SJCRH30 (cell line): ENCODE measurements at regions not wholly inside any gene's neighbourhood (a gene's known extent, or its start where the extent isn't known, plus 50 kb on each side); places are given as distances from the start of the nearest gene placed in this dataset.
"Not testable (repeated sequence)": the region's sequence is repeated elsewhere in the genome, so short reads cannot be mapped to it uniquely, and the experiment has no call there.

Experiments
- DNase-seq, 2 experiments: peaks; one replicate each; pipeline ENCODE4 v3.0.0-alpha.2; 2015 to 2020
- H3K27ac ChIP-seq: fragments of 250-450 bp; sonication (Bioruptor Pico); 2 replicates; pipeline ENCODE4 v1.5.1; 2020; ENCODE audit warnings: mild to moderate bottlenecking, moderate library complexity
- H3K27me3 ChIP-seq: fragments of 250-450 bp; sonication (Bioruptor Pico); 2 replicates; pipeline ENCODE4 v1.5.1; 2020; ENCODE audit warnings: mild to moderate bottlenecking, moderate library complexity
- H3K36me3 ChIP-seq: fragments of 250-450 bp; sonication (Bioruptor Pico); 2 replicates; pipeline ENCODE4 v1.5.1; 2020; ENCODE audit warnings: mild to moderate bottlenecking, moderate library complexity
- H3K4me1 ChIP-seq: fragments of 250-450 bp; sonication (Bioruptor Pico); 2 replicates; pipeline ENCODE4 v1.5.1; 2020; ENCODE audit warnings: mild to moderate bottlenecking, moderate library complexity
- H3K4me3 ChIP-seq: fragments of 250-450 bp; sonication (Bioruptor Pico); 2 replicates; pipeline ENCODE4 v1.5.1; 2020; ENCODE audit warnings: mild to moderate bottlenecking, moderate library complexity
- H3K9me3 ChIP-seq: fragments of 250-450 bp; sonication (Bioruptor Pico); replicated peaks from 2 replicates; pipeline ENCODE4 v1.5.1; 2020; ENCODE audit warnings: mild to moderate bottlenecking, moderate library complexity

- H3K27me3 ChIP-seq = no peaks in the 10 kb centered on the region
- H3K4me1 ChIP-seq = no peaks in the 10 kb centered on the region
- no peak for DNase-seq
- H3K36me3 ChIP-seq = no peaks in the 10 kb centered on the region
- no peak overlapping the region for H3K27ac ChIP-seq
- H3K4me3 ChIP-seq = no peak overlapping the region
- H3K9me3 ChIP-seq = no peaks in the 10 kb centered on the region
Measured at GRCh38 chr2:142827170-142827569, 50.3 kb upstream of the KYNU start.

GRCh38 chr2:142825861-142826260, 51.6 kb upstream of the KYNU start:
- no peaks in the 10 kb centered on the region for H3K4me1 ChIP-seq
- H3K36me3 ChIP-seq = no peaks in the 10 kb centered on the region
- DNase-seq = no peak
- no peak overlapping the region for H3K27ac ChIP-seq
- H3K27me3 ChIP-seq = no peaks in the 10 kb centered on the region
- no peaks in the 10 kb centered on the region for H3K9me3 ChIP-seq
- no peak overlapping the region for H3K4me3 ChIP-seq

DNA sequence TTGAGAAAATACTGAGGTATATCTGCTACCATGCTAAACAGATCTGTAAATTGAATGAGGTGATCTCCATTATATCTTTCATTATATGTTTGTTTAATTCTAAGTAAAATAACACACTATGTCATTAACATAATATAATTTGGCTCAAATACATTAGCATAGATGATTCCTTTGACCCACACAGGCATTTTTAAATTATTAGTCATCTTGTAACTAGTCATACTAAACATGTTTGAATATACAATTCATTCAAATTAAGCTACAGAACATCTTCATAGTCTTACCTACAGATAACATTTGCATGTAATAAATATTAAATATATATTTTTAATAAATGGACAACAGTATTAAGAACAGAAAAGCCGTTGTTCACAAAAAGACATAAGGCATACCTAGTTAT, 52.7 kb upstream of the KYNU start:
- Histone ChIP-seq H3K36me3 (no peaks in the 10 kb centered on the region), H3K4me3 (no peak overlapping the region), H3K9me3 (no peaks in the 10 kb centered on the region), H3K27me3 (no peaks in the 10 kb centered on the region), H3K4me1 (no peaks in the 10 kb centered on the region), H3K27ac (no peak overlapping the region)
- no peak for DNase-seq

DNA sequence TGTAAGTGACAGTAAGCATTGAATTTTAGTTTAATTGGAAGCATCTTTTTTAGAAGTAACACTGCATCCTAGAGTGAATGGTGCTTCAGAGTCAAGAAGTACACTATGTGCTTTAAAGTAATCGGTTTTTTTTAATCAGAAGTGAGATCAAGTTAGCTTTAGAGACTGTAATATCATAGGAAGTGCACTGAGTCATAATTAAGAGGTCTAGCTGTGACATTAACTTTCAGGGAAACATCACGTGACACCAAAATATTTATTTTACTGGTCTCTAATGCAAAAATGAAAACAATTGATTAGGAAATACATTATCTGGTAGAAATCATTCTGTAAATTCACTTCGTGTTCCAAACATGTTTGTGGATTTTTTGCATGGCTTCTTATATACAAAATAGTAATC, 55.3 kb upstream of the KYNU start:
- Histone ChIP-seq H3K9me3 (no peaks in the 10 kb centered on the region), H3K4me3 (no peak overlapping the region), H3K4me1 (no peaks in the 10 kb centered on the region), H3K36me3 (no peaks in the 10 kb centered on the region), H3K27ac (no peak overlapping the region), H3K27me3 (no peaks in the 10 kb centered on the region)
- DNase-seq = no peak

DNA sequence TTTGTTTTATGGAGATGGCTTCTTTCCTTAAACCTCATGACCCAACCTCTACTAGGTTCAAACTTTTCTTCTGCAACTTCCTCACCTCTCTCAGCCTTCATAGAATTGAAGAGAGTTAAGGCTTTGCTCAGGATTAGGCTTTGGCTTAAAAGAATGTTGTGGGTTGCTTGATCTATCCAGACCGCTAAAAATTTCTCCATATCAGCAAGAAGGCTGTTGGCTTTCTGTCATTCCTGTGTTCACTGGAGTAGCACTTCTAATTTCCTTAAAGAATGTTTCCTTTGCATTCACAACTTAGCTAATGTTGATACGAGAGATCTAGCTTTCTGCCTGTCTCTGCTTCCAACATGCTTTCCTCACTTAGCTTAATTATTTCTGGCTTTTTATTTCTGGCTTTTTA, 58.1 kb upstream of the KYNU start:
- Histone ChIP-seq H3K27me3 (no peaks in the 10 kb centered on the region), H3K27ac (no peak overlapping the region), H3K36me3 (no peaks in the 10 kb centered on the region)

GRCh38 chr2:142815375-142815774, 62.1 kb upstream of the KYNU start:
- H3K4me3 ChIP-seq = no peak overlapping the region
- no peaks in the 10 kb centered on the region for H3K9me3 ChIP-seq
- no peak for DNase-seq
- no peak overlapping the region for H3K27ac ChIP-seq
- H3K4me1 ChIP-seq = no peaks in the 10 kb centered on the region
- H3K27me3 ChIP-seq = no peaks in the 10 kb centered on the region
- H3K36me3 ChIP-seq = no peaks in the 10 kb centered on the region

More for the DNA sequence above, 58.1 kb upstream of the KYNU start:
- Histone ChIP-seq H3K9me3 (no peaks in the 10 kb centered on the region), H3K4me3 (no peak overlapping the region), H3K4me1 (no peaks in the 10 kb centered on the region)
- DNase-seq = no peak

DNA sequence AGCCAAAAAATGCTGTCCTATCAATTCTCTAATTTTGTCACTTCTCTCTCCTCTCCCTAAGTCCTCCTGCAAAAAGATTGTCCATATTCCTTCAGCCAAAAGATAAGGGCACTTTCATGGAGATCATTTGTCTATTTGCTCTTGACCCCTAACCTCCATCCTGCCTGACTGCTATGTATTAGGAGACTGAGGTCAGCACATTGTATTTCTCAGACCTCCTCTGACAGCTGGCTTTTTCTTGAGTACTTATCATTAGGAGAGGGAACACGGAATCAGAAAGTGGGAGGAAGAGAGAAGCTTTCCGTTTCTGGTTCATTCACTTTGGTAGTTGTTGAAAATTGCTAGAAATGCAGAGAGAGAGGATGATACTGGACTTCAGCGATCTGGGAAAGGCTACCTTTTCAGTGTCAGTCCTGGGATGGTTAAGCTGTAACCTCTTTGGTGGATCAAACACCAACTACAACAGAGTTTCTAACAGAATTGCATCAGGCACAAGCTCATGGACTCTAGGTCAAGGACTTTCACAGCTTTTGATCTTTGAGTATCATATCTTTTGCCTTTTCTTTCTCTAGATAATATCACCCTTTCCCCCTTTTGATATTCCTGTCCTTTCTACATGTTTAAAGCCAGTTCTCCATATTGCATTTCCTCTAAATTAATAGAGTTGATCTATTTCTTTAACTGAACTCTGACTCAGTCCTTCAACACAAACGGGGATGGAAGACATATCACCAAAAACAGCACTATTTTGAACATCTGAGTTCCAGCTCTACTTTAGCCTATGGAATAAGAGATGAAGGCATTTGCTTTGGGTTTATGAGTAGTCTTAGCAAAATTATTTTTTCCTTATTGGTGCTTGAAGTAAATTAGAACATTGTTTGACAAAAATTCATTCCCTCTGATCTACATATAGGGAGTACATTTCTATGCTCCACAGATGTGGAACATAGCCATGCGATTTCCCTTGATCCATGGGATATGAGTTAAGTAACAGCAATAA, 63.3 kb upstream of the KYNU start:
- no peak for DNase-seq
- Histone ChIP-seq H3K36me3 (no peaks in the 10 kb centered on the region), H3K9me3 (no peaks in the 10 kb centered on the region), H3K27me3 (no peaks in the 10 kb centered on the region), H3K27ac (no peak overlapping the region), H3K4me3 (no peak overlapping the region), H3K4me1 (no peaks in the 10 kb centered on the region)

- not testable (repeated sequence) for DNase-seq, H3K27me3 ChIP-seq, H3K27ac ChIP-seq, H3K4me1 ChIP-seq, H3K36me3 ChIP-seq, H3K9me3 ChIP-seq, H3K4me3 ChIP-seq
Measured at GRCh38 chr2:142811644-142812043, 65.8 kb upstream of the KYNU start.

- DNase-seq = no peak
- no peak overlapping the region for H3K27ac ChIP-seq
- no peaks in the 10 kb centered on the region for H3K27me3 ChIP-seq
- no peak overlapping the region for H3K4me3 ChIP-seq
- no peaks in the 10 kb centered on the region for H3K36me3 ChIP-seq
- H3K9me3 ChIP-seq = no peaks in the 10 kb centered on the region
- no peaks in the 10 kb centered on the region for H3K4me1 ChIP-seq
Measured at GRCh38 chr2:142805244-142805643, 72.2 kb upstream of the KYNU start.

GRCh38 chr2:142803158-142803557, 74.3 kb upstream of the KYNU start:
- no peak for DNase-seq
- Histone ChIP-seq H3K4me3 (no peak overlapping the region), H3K9me3 (no peaks in the 10 kb centered on the region), H3K4me1 (no peaks in the 10 kb centered on the region), H3K27ac (no peak overlapping the region), H3K27me3 (no peaks in the 10 kb centered on the region; the same call in 1 of the 2 replicates), H3K36me3 (no peaks in the 10 kb centered on the region)

DNA sequence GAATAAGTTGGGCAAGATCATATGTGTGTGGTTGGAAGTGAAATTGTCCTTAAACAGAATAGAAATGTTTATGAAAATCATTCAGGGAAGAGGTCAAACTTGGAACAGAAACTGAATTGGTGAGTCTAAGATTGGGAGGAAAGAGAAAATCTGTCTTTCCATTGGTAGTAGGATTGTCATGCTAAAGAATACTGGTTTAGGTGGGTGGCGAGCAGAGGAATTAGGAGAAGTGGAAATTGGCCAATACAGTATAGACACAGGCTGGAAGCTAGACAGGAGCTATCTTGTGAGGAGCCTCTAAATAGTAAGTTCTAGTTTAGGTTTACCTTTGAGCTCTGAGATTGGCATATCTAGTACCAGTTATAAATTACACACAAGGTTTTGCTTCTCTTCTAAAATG, 80.9 kb upstream of the KYNU start:
- H3K27ac ChIP-seq = no peak overlapping the region
- no peaks in the 10 kb centered on the region for H3K9me3 ChIP-seq
- DNase-seq = no peak

GRCh38 chr2:142796161-142796560, 81.3 kb upstream of the KYNU start:
- DNase-seq = no peak
- Histone ChIP-seq H3K4me1 (no peaks in the 10 kb centered on the region), H3K36me3 (no peaks in the 10 kb centered on the region), H3K9me3 (no peaks in the 10 kb centered on the region), H3K27me3 (no peaks in the 10 kb centered on the region; the same call in 1 of the 2 replicates), H3K27ac (no peak overlapping the region), H3K4me3 (no peak overlapping the region)

More for the DNA sequence above, 80.9 kb upstream of the KYNU start:
- Histone ChIP-seq H3K4me3 (no peak overlapping the region), H3K36me3 (no peaks in the 10 kb centered on the region), H3K4me1 (no peaks in the 10 kb centered on the region), H3K27me3 (no peaks in the 10 kb centered on the region; the same call in 1 of the 2 replicates)

DNA sequence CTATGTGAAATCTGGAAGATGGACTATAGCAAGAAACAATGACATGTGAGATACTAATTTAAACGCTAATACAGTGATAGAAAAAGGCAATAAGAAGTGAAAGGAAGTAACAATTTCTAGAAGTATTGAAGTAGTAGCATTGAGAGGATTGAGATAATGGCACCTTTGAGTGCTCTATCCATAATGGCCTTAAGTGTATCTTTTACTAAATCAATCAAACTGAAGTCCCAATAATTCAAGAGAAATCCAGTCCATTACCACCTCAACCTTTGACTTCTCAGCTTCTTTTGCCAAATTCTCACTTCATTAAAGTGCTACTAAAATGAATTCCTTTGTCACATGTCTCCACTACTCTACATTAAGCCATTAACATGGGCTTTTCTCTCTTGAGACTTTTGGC, 82.6 kb upstream of the KYNU start:
- no peaks in the 10 kb centered on the region for H3K4me1 ChIP-seq
- H3K27ac ChIP-seq = no peak overlapping the region
- H3K9me3 ChIP-seq = no peaks in the 10 kb centered on the region
- no peaks in the 10 kb centered on the region; the same call in 1 of the 2 replicates for H3K27me3 ChIP-seq
- DNase-seq = no peak
- no peaks in the 10 kb centered on the region for H3K36me3 ChIP-seq
- no peak overlapping the region for H3K4me3 ChIP-seq

DNA sequence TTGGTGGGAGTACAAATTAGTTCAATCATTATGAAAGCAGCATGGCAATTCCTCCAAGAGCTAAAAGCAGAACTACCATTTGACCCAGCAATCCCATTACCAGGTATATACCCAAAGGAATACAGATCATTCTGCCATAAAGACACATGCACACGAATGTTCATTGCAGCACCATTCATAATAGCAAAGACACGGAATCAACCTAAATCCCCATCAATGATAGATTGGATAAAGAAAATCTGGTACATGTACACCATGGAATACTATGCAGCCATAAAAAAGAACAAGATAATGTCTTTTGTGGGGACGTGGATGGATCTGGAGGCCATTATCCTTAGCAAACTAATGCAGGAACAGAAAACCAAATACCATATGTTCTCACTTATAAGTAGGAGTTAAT, 85.1 kb upstream of the KYNU start:
- not testable (repeated sequence) for H3K27ac ChIP-seq, H3K9me3 ChIP-seq, H3K4me3 ChIP-seq, DNase-seq, H3K4me1 ChIP-seq, H3K27me3 ChIP-seq, H3K36me3 ChIP-seq

DNA sequence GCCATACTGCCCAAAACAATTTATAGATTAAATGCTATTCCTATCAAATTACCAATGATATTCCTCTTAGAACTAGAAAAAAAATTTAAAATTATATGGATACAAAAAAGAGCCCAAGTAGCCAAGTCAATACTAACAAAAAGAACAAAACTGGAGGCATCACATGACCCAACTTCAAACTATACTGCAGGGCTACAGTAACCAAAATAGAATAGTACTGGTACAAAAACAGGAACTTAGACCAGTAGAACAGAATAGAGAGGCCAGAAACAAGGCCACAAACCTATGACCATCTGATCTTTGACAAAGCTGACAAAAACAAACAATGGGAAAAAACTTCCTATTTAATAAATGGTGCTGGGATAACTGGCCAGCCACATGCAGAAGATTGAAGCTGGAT, 86.1 kb upstream of the KYNU start:
- no peaks in the 10 kb centered on the region for H3K9me3 ChIP-seq
- H3K4me3 ChIP-seq = no peak overlapping the region
- no peaks in the 10 kb centered on the region for H3K4me1 ChIP-seq
- H3K27ac ChIP-seq = no peak overlapping the region
- H3K27me3 ChIP-seq = no peaks in the 10 kb centered on the region
- no peak for DNase-seq
- no peaks in the 10 kb centered on the region for H3K36me3 ChIP-seq
